Endothelial cell (in vitro differentiated cells): ENCODE measurements at regions not wholly inside any gene's neighbourhood (a gene's known extent, or its start where the extent isn't known, plus 50 kb on each side); places are given as distances from the start of the nearest gene placed in this dataset.
A peak's percentile ranks its signal among the peaks of the same experiment; 100 is the strongest.

Experiments used
- DNase-seq: peaks from one replicate; pipeline ENCODE4 v3.0.0; 2021; ENCODE audit warnings: low spot score
- H3K27ac Mint-ChIP-seq: one replicate; pipeline ENCODE4 v1.8.0; 2021; ENCODE audit warnings: mixed read lengths, inconsistent platforms; ENCODE audit not compliant: unreplicated experiment
- H3K27me3 Mint-ChIP-seq: one replicate; pipeline ENCODE4 v1.8.0; 2021; ENCODE audit warnings: mild to moderate bottlenecking, moderate library complexity, mixed read lengths, inconsistent platforms; ENCODE audit not compliant: unreplicated experiment
- H3K36me3 Mint-ChIP-seq: one replicate; pipeline ENCODE4 v1.8.0; 2021; ENCODE audit warnings: mild to moderate bottlenecking, low read depth, mixed read lengths, inconsistent platforms; ENCODE audit not compliant: unreplicated experiment
- H3K4me1 Mint-ChIP-seq: one replicate; pipeline ENCODE4 v1.8.0; 2021; ENCODE audit warnings: mild to moderate bottlenecking, mixed read lengths, inconsistent platforms; ENCODE audit not compliant: unreplicated experiment
- H3K4me3 Mint-ChIP-seq: one replicate; pipeline ENCODE4 v1.8.0; 2021; ENCODE audit warnings: mild to moderate bottlenecking, mixed read lengths, inconsistent platforms; ENCODE audit not compliant: unreplicated experiment
- H3K9me3 Mint-ChIP-seq: one replicate; pipeline ENCODE4 v1.8.0; 2021; ENCODE audit warnings: mixed read lengths, inconsistent platforms; ENCODE audit not compliant: unreplicated experiment
- TF ChIP-seq, protein P1 (sequence below): fragments of 200-600 bp; sonication (generic); IDR thresholded peaks from one replicate; pipeline ENCODE4 v1.5.0; 2021; ENCODE audit warnings: antibody characterized with exemption; ENCODE audit not compliant: unreplicated experiment

DNA sequence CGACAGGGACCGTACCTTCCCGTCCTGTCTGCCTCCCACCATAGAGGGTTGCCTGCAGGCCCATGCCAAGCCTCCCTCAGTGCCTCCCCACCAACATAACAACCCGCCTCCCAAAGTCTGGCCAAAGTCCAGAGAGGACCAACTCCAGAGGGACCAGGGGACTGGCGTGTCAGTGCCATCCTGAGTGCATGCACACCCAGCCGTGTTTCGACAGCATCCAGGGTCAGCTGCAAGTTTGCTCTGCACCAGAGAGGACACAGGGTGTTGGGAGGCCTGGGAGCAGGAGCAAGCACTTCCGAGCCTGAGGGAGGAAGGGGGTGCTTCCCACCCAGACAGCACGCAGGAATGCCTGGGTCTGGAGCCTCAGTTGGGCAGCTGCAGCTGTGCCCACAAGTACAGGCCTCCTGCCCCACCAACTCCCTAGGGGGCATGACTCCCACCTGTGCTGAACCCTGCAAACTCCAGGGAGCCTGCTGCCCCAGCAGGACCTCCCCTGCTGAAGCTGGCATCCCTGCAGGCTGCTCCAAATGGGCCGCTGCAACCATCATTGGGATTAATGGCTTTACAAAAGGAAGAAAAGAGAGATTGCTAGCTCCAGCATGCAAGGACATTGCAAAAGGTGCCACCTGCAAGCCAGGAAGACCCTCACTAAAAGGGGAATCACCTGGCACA lies 618.1 kb upstream of the FSHR start:
- DNase-seq, result no peak
- Mint-ChIP-seq H3K4me3 (no peak overlapping the region), H3K9me3 (no peaks in the 10 kb centered on the region), H3K4me1 (no peaks in the 10 kb centered on the region), H3K27me3 (no peaks in the 10 kb centered on the region), H3K36me3 (no peaks in the 10 kb centered on the region), H3K27ac (no peak overlapping the region)
- TF ChIP-seq, protein P1, sequence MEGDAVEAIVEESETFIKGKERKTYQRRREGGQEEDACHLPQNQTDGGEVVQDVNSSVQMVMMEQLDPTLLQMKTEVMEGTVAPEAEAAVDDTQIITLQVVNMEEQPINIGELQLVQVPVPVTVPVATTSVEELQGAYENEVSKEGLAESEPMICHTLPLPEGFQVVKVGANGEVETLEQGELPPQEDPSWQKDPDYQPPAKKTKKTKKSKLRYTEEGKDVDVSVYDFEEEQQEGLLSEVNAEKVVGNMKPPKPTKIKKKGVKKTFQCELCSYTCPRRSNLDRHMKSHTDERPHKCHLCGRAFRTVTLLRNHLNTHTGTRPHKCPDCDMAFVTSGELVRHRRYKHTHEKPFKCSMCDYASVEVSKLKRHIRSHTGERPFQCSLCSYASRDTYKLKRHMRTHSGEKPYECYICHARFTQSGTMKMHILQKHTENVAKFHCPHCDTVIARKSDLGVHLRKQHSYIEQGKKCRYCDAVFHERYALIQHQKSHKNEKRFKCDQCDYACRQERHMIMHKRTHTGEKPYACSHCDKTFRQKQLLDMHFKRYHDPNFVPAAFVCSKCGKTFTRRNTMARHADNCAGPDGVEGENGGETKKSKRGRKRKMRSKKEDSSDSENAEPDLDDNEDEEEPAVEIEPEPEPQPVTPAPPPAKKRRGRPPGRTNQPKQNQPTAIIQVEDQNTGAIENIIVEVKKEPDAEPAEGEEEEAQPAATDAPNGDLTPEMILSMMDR, result no peak

- TF ChIP-seq, protein P1, result peak; percentile 44
- Mint-ChIP-seq H3K9me3 (no peaks in the 10 kb centered on the region), H3K4me3 (no peak overlapping the region), H3K36me3 (no peaks in the 10 kb centered on the region), H3K27me3 (no peaks in the 10 kb centered on the region), H3K4me1 (no peaks in the 10 kb centered on the region), H3K27ac (no peak overlapping the region)
- DNase-seq, result peak; percentile 66
Measured at GRCh38 chr2:49770919-49771318, 616.6 kb upstream of the FSHR start.

DNA sequence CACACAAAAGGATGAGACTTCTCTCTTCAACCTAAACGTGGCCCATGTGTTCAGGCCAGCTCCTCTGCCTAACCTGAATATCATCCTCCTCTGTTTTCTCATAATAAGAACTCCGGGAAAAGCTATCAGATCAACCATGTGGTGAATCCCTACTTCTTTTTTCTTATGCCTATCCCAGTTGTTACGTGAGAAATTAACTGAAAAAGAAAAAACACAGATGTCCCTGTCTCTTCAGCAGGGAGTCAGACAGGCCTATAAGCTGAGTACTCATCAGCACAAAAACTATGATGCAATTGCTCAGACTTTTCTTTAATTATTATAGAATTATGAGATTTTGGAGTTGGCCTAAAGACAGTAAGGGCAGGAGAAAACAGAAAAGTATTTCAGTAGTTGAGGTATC lies 613.0 kb upstream of the FSHR start:
- DNase-seq, result no peak
- TF ChIP-seq, protein P1, result no peak
- Mint-ChIP-seq H3K9me3 (no peaks in the 10 kb centered on the region), H3K27ac (no peak overlapping the region), H3K4me3 (no peak overlapping the region), H3K4me1 (no peaks in the 10 kb centered on the region), H3K27me3 (no peaks in the 10 kb centered on the region), H3K36me3 (no peaks in the 10 kb centered on the region)

GRCh38 chr2:49755777-49756176 lies 601.5 kb upstream of the FSHR start:
- Mint-ChIP-seq H3K4me1 (no peaks in the 10 kb centered on the region), H3K9me3 (no peaks in the 10 kb centered on the region), H3K27ac (no peak overlapping the region), H3K4me3 (no peak overlapping the region), H3K36me3 (no peaks in the 10 kb centered on the region), H3K27me3 (no peaks in the 10 kb centered on the region)
- no peak for DNase-seq
- TF ChIP-seq, protein P1, result no peak

- H3K9me3 Mint-ChIP-seq, result no peaks in the 10 kb centered on the region
- H3K27me3 Mint-ChIP-seq, result no peaks in the 10 kb centered on the region
- H3K27ac Mint-ChIP-seq, result no peak overlapping the region
Measured at GRCh38 chr2:49754381-49754780, 600.1 kb upstream of the FSHR start.

More at GRCh38 chr2:49754381-49754780, 600.1 kb upstream of the FSHR start:
- Mint-ChIP-seq H3K36me3 (no peaks in the 10 kb centered on the region), H3K4me3 (no peak overlapping the region), H3K4me1 (no peaks in the 10 kb centered on the region)
- no peak for DNase-seq
- TF ChIP-seq, protein P1, result no peak
